Endothelial cell of umbilical vein (primary cell): ENCODE measurements at regions not wholly inside any gene's neighbourhood (a gene's known extent, or its start where the extent isn't known, plus 50 kb on each side); places are given as distances from the start of the nearest gene placed in this dataset.

ENCODE experiments used
- BruUV-seq: library from RNA; stranded (reverse); fragments of 400-500 nt; replicated peaks from 2 replicates; lab custom pipeline; 2021; lab: Mats Ljungman, UMichigan
- CTCF ChIA-PET: fragments of 300-600, 350-600 bp; sonication (Branson Sonifier 250); formaldehyde crosslinking; loops from one replicate; lab custom pipeline; 2021; ENCODE audit warnings: antibody characterized with exemption, inconsistent platforms; lab: Charles Lee
- POLR2A ChIA-PET: fragments of 300-600, 350-600 bp; sonication (Branson Sonifier 250); formaldehyde crosslinking; loops from one replicate; lab custom pipeline; 2021; ENCODE audit warnings: antibody characterized with exemption, inconsistent platforms; lab: Charles Lee
- DNase-seq: peaks from one replicate; pipeline ENCODE4 v3.0.0-alpha.2; 2011; ENCODE audit warnings: low read depth, low spot score
- FAIRE-seq: peaks from 2 replicates; lab custom pipeline; 2011; peaks lifted over from hg19 to GRCh38; lab: Jason Lieb, UNC
- H2AFZ ChIP-seq: 2 replicates; pipeline ENCODE4 v1.6.0; 2012; ENCODE audit warnings: low read depth, low read length, control low read depth, inconsistent platforms
- H3K27ac ChIP-seq: 2 replicates; pipeline ENCODE4 v1.5.1; 2011; ENCODE audit warnings: low read depth, mild to moderate bottlenecking, control low read depth, low read length, moderate library complexity; ENCODE audit not compliant: insufficient read depth
- H3K27me3 ChIP-seq, 2 experiments: 2 replicates each; pipeline versions ENCODE4 v1.6.0 to v1.6.1; 2011; ENCODE audit warnings: low read length in 2 of 2, mixed read lengths in 1 of 2; ENCODE audit not compliant: control insufficient read depth in 2 of 2, insufficient read depth in 2 of 2
- H3K36me3 ChIP-seq, 2 experiments: 2 replicates in 1 of 2; 3 replicates in 1 of 2; pipeline ENCODE4 v1.5.1; 2011; ENCODE audit warnings: low read length in 2 of 2, mild to moderate bottlenecking in 1 of 2, moderate library complexity in 1 of 2; ENCODE audit not compliant: control insufficient read depth in 2 of 2, insufficient read depth in 2 of 2; ENCODE audit errors: extremely low read depth in 1 of 2
- H3K4me1 ChIP-seq: 3 replicates; pipeline ENCODE4 v1.5.1; 2011; ENCODE audit warnings: mild to moderate bottlenecking, low read length; ENCODE audit not compliant: control insufficient read depth, insufficient read depth; ENCODE audit errors: extremely low read depth
- H3K4me2 ChIP-seq: 2 replicates; pipeline ENCODE4 v1.6.1; 2011; ENCODE audit warnings: low read length, control low read depth, mixed read lengths; ENCODE audit not compliant: insufficient read depth
- H3K4me3 ChIP-seq, 3 experiments: fragments of 200-600 bp in 1 of 3; sonication (generic), shearing (Covaris generic) in 1 of 3; replicated peaks in 1 of 3; 2 replicates each; pipeline ENCODE4 v1.5.1; 2011 to 2016; ENCODE audit warnings: control low read depth in 3 of 3, low read length in 3 of 3, mild to moderate bottlenecking in 2 of 3, inconsistent platforms in 1 of 3, low read depth in 1 of 3, moderate library complexity in 1 of 3; ENCODE audit not compliant: insufficient read depth in 1 of 3
- H3K79me2 ChIP-seq: 2 replicates; pipeline ENCODE4 v1.6.0; 2012; ENCODE audit warnings: low read length, inconsistent platforms; ENCODE audit not compliant: control insufficient read depth, insufficient read depth
- H3K9ac ChIP-seq: replicated peaks from 2 replicates; pipeline ENCODE3; 2011; ENCODE audit warnings: low read length, control low read depth; ENCODE audit not compliant: insufficient read depth; ENCODE audit errors: extremely low read depth
- H3K9me1 ChIP-seq: replicated peaks from 3 replicates; pipeline ENCODE4 v1.6.0; 2011; ENCODE audit warnings: mild to moderate bottlenecking, low read length; ENCODE audit not compliant: control insufficient read depth, insufficient read depth; ENCODE audit errors: extremely low read depth
- H3K9me3 ChIP-seq: replicated peaks from 2 replicates; pipeline ENCODE4 v1.5.1; 2012; ENCODE audit warnings: low read length, inconsistent platforms; ENCODE audit not compliant: control insufficient read depth, insufficient read depth
- H4K20me1 ChIP-seq: replicated peaks from 2 replicates; pipeline ENCODE3; 2011; ENCODE audit warnings: mild to moderate bottlenecking, low read length; ENCODE audit not compliant: control insufficient read depth, insufficient read depth; ENCODE audit errors: extremely low read depth
- CTCF ChIP-seq, 2 donors: IDR thresholded peaks; 1 replicate in 1 of 2; 2 replicates in 1 of 2; pipeline ENCODE4 v1.5.1; 2011; ENCODE audit warnings: low read length in 2 of 2, mild to moderate bottlenecking in 2 of 2, moderate library complexity in 2 of 2, control low read depth in 1 of 2, inconsistent platforms in 1 of 2, low read depth in 1 of 2; ENCODE audit not compliant: insufficient read depth in 1 of 2; ENCODE audit errors: extremely low read depth in 1 of 2
- EZH2 ChIP-seq: IDR thresholded peaks from 2 replicates; pipeline ENCODE4 v1.6.1; 2012; ENCODE audit warnings: borderline replicate concordance, low read depth, mild to moderate bottlenecking, moderate library complexity, low read length, inconsistent platforms; ENCODE audit not compliant: severe bottlenecking
- FOS ChIP-seq: IDR thresholded peaks from 2 replicates; pipeline ENCODE4 v1.6.1; 2011; ENCODE audit warnings: mild to moderate bottlenecking, low read length, moderate library complexity, borderline replicate concordance; ENCODE audit not compliant: insufficient read depth
- GATA2 ChIP-seq: IDR thresholded peaks from 2 replicates; pipeline ENCODE4 v1.7.0; 2011; ENCODE audit warnings: low read depth, mild to moderate bottlenecking, moderate library complexity, mixed read lengths, low read length; ENCODE audit not compliant: insufficient read length, insufficient read depth
- JUN ChIP-seq: IDR thresholded peaks from 2 replicates; pipeline ENCODE4 v1.6.1; 2011; ENCODE audit warnings: borderline replicate concordance, low read depth; ENCODE audit not compliant: insufficient read length, insufficient read depth
- MAX ChIP-seq: IDR thresholded peaks from 2 replicates; pipeline ENCODE4 v1.6.1; 2011; ENCODE audit not compliant: insufficient read depth, insufficient read length
- MYC ChIP-seq: IDR thresholded peaks from one replicate; pipeline ENCODE4 v1.6.1; 2011; ENCODE audit warnings: mild to moderate bottlenecking, low read depth, low read length
- POLR2A ChIP-seq: IDR thresholded peaks from 2 replicates; pipeline ENCODE4 v1.6.1; 2012; ENCODE audit warnings: low read depth, mild to moderate bottlenecking, control low read depth, low read length
- POLR2AphosphoS5 ChIP-seq: IDR thresholded peaks from 2 replicates; pipeline ENCODE4 v1.6.1; 2012; ENCODE audit warnings: low read depth, mild to moderate bottlenecking, control low read depth, low read length, moderate library complexity; ENCODE audit not compliant: insufficient read depth
- dilution Hi-C: fragments of 300-500 bp; cut with MboI; formaldehyde crosslinking; loops from one replicate; pipeline ENCODE4 v1.15.0; 2019; ENCODE audit warnings: low sequenced_read_pairs; ENCODE audit not compliant: extremely low pct_ligation_motif_present
- intact Hi-C: fragments of 100-400 bp; cut with micrococcal nuclease; formaldehyde crosslinking; loops from one replicate; pipeline ENCODE4 v1.10.0; 2022

GRCh38 chr6:53440336-53440945 is 91.7 kb upstream of the ELOVL5 start:
- H3K27ac ChIP-seq: no peak overlapping the region
- H3K9me3 ChIP-seq: no peaks in the 10 kb centered on the region
- FAIRE-seq: no peak
- H3K4me2 ChIP-seq: no peak overlapping the region
- intact Hi-C loops (no loop called here), dilution Hi-C loops (no loop called here)
- ChIA-PET POLR2A (no interaction called here), CTCF (interaction anchor here (1.0 to 2.3 kb wide), 6 partner anchors 8 to 269 kb away, joined by 3 to 23 read pairs (median 5); no protein-coding TSS in a partner anchor)
- no peaks in the 10 kb centered on the region for H3K36me3 ChIP-seq
- no peaks in the 10 kb centered on the region for H4K20me1 ChIP-seq
- no peaks in the 10 kb centered on the region for H3K9me1 ChIP-seq
- H3K4me1 ChIP-seq: no peaks in the 10 kb centered on the region
- TF ChIP-seq JUN: no peak
- TF ChIP-seq EZH2: no peak
- TF ChIP-seq GATA2: no peak
- TF ChIP-seq POLR2AphosphoS5: no peak
- TF ChIP-seq POLR2A: no peak
- no peak for TF ChIP-seq FOS
- no peak for TF ChIP-seq MYC
- TF ChIP-seq MAX: no peak
- no peak for TF ChIP-seq CTCF (IDR thresholded peaks at IDR 0.05; ENCODE audit: extremely low read depth in 1 of 2, insufficient read depth in 1 of 2, low read depth in 1 of 2, low read length in 2 of 2)
- H2AFZ ChIP-seq: no peak overlapping the region
- H3K79me2 ChIP-seq: no peaks in the 10 kb centered on the region
- no peak overlapping the region for H3K9ac ChIP-seq
- H3K27me3 ChIP-seq: peaks cover 3 to 4% of the 10 kb centered on the region in 2 experiments
- BruUV-seq: no TSS peak
- no peak overlapping the region for H3K4me3 ChIP-seq
- DNase-seq: no peak
